ENCODE measurements at regions not wholly inside any gene's neighbourhood (a gene's known extent, or its start where the extent isn't known, plus 50 kb on each side); places are given as distances from the start of the nearest gene placed in this dataset.
"Not testable (repeated sequence)": the region's sequence is repeated elsewhere in the genome, so short reads cannot be mapped to it uniquely, and the experiment has no call there.

DNA sequence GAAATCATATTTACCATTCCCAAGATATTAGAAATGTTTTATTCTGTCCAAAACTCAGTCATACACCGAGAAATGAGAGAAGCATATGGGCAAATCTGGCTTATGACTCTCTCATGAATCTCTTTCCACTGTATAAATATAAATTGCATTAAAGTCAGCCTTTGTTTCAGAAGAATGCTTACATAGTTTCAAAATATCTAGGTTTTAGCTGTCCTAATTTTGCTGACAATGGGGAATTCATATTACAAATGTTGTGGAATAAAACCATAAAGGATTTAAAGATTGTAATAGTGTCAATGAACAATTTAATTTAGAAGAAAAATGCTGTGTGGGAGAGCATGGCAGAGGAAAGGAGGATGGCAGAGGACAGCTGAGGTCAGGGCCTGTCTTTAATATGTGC is 185.0 kb upstream of the THSD7A start:
- 64 to 73% (median 71%) methylated on average over 1 of the region's 1 CpG for WGBS, 5 donors
- Histone ChIP-seq H3K4me1 (no peaks in the 10 kb centered on the region), H3K27me3 (replicated peaks in 1 of 7) (no peaks in the 10 kb centered on the region), H3K9me3 (no peaks in the 10 kb centered on the region), H3K4me3 (no peak overlapping the region), H3K36me3 (no peaks in the 10 kb centered on the region), H3K27ac (no peak overlapping the region)
- intact Hi-C loops (cut with DNase I; ENCODE audit: low total_unique reads): no loop called here
- DNase-seq: no peak
- TF ChIP-seq POLR2A (IDR thresholded peaks at IDR 0.05) (no peak), POLR2AphosphoS5 (IDR thresholded peaks at IDR 0.05) (no peak)
- TF ChIP-seq, protein P1, sequence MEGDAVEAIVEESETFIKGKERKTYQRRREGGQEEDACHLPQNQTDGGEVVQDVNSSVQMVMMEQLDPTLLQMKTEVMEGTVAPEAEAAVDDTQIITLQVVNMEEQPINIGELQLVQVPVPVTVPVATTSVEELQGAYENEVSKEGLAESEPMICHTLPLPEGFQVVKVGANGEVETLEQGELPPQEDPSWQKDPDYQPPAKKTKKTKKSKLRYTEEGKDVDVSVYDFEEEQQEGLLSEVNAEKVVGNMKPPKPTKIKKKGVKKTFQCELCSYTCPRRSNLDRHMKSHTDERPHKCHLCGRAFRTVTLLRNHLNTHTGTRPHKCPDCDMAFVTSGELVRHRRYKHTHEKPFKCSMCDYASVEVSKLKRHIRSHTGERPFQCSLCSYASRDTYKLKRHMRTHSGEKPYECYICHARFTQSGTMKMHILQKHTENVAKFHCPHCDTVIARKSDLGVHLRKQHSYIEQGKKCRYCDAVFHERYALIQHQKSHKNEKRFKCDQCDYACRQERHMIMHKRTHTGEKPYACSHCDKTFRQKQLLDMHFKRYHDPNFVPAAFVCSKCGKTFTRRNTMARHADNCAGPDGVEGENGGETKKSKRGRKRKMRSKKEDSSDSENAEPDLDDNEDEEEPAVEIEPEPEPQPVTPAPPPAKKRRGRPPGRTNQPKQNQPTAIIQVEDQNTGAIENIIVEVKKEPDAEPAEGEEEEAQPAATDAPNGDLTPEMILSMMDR (IDR thresholded peaks at IDR 0.05 in 8 of 11, conservative IDR thresholded peaks at IDR 0.05 in 3 of 11): no peak

DNA sequence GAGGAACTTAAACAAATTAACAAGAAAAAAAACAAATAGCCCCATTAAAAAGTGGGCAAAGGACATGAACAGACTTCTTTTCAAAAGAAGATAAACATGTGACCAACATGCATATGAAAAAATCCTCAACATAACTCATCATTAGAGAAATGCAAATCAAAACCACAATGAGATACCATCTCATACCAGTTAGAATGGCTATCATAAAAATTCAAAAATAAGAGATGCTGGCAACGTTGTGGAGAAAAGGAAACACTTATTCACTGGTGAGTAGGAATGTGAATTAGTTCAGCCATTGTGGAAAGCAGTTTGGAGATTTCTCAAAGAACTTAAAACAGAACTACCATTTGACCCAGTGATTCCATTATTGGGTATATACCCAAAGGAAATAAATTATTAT is 189.1 kb upstream of the TMEM106B start:
- H3K9me3 ChIP-seq; intact Hi-C loops (cut with DNase I; ENCODE audit: low total_unique reads); DNase-seq; H3K27ac ChIP-seq; H3K4me3 ChIP-seq; H3K4me1 ChIP-seq; H3K36me3 ChIP-seq; H3K27me3 ChIP-seq (replicated peaks in 1 of 7): not testable (repeated sequence)
- WGBS, 5 donors: 50 to 70% (median 61%) methylated on average over 1 of the region's 1 CpG

DNA sequence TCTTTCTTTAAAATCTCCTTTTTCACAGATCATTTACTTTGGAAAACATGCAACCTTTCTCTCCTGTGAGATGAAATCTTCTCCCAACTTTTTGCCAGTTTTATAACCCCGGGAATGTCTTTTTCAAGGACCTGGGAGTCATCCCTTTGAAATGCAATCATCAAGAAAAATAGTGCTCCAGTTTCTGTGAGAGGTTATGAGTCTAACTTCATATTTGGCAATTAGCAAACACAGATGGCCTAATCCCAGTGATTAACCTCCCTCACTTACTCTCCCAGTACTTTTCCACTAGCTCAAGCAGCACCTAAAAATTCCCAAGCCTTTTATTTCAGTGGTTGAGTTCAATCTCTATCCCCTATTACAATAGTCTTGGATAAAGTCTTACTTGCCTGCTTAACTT is 185.8 kb upstream of the TMEM106B start:
- no peak for DNase-seq
- Histone ChIP-seq H3K27ac (no peak overlapping the region), H3K4me3 (no peak overlapping the region), H3K36me3 (no peaks in the 10 kb centered on the region), H3K27me3 (replicated peaks in 1 of 7) (no peaks in the 10 kb centered on the region), H3K4me1 (no peaks in the 10 kb centered on the region), H3K9me3 (no peaks in the 10 kb centered on the region)
- WGBS, 5 donors: 47 to 64% (median 55%) methylated on average over 1 of the region's 1 CpG
- intact Hi-C loops (cut with DNase I; ENCODE audit: low total_unique reads): no loop called here
- TF ChIP-seq POLR2AphosphoS5 (IDR thresholded peaks at IDR 0.05) (no peak), POLR2A (IDR thresholded peaks at IDR 0.05) (no peak)
- TF ChIP-seq, protein P1 (IDR thresholded peaks at IDR 0.05 in 8 of 11, conservative IDR thresholded peaks at IDR 0.05 in 3 of 11): no peak

DNA sequence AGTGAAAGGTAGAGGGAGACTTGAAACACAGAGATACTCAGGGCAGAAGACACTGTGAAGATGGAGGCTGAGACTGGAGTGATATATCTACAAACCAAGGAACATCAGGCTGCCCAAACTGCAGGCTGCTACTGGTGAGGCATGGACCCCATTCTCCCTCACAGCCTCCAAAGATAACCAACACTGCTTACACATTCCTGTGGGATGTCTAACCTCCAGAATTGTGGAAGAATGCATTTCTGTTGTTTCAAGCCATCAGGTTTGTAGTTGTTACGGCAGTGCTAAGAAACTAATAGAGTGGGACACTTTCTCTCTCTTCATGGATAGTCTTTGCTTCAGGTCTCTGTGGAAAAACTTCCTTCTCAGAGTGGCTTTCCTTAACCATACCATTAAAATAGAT is 182.6 kb upstream of the TMEM106B start:
- intact Hi-C loops (cut with DNase I; ENCODE audit: low total_unique reads): no loop called here
- H3K36me3 ChIP-seq: no peaks in the 10 kb centered on the region
- H3K27ac ChIP-seq: no peak overlapping the region
- 77 to 91% (median 83%) methylated on average over 1 of the region's 1 CpG for WGBS, 5 donors
- H3K4me1 ChIP-seq: no peaks in the 10 kb centered on the region
- no peaks in the 10 kb centered on the region for H3K27me3 ChIP-seq (replicated peaks in 1 of 7)
- TF ChIP-seq POLR2A (IDR thresholded peaks at IDR 0.05): no peak
- TF ChIP-seq, protein P1 (IDR thresholded peaks at IDR 0.05 in 8 of 11, conservative IDR thresholded peaks at IDR 0.05 in 3 of 11): no peak
- no peak for DNase-seq
- H3K9me3 ChIP-seq: no peaks in the 10 kb centered on the region
- no peak overlapping the region for H3K4me3 ChIP-seq

DNA sequence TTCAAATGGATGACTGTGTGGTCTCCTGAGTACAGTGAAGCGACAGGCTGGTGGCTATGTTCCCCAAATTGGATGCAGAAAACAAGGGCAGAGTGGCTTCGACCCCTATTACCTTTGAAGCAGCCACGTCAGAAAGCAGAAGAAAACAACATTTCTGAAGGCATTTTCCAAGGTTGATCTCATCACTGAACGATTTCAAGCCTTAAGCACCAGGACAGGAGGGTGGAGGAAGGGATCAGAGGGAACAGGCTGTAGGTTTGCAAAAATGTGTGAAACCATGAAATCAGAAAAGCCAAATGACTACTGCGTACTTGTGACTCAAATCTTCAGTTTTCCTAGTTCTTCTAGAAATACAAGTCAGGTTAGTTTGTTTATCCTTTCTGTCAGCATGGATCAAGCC is 181.0 kb upstream of the TMEM106B start:
- Histone ChIP-seq H3K27me3 (replicated peaks in 1 of 7) (no peaks in the 10 kb centered on the region), H3K27ac (no peak overlapping the region), H3K9me3 (no peaks in the 10 kb centered on the region), H3K36me3 (no peaks in the 10 kb centered on the region), H3K4me1 (no peaks in the 10 kb centered on the region), H3K4me3 (no peak overlapping the region)
- intact Hi-C loops (cut with DNase I; ENCODE audit: low total_unique reads): no loop called here
- TF ChIP-seq POLR2AphosphoS5 (IDR thresholded peaks at IDR 0.05): no peak
- TF ChIP-seq, protein P1 (IDR thresholded peaks at IDR 0.05 in 8 of 11, conservative IDR thresholded peaks at IDR 0.05 in 3 of 11): no peak
- no peak for TF ChIP-seq POLR2A (IDR thresholded peaks at IDR 0.05)
- 64 to 82% (median 74%) methylated on average over 5 of the region's 5 CpGs for WGBS, 5 donors
- no peak for DNase-seq
